GM03348 (cell line): ENCODE measurements at regions not wholly inside any gene's neighbourhood (a gene's known extent, or its start where the extent isn't known, plus 50 kb on each side); places are given as distances from the start of the nearest gene placed in this dataset.

Experiments
- DNase-seq: peaks from one replicate; pipeline ENCODE4 v3.0.0; 2012; ENCODE audit warnings: low spot score

GRCh38 chr10:78923647-78924318 is 145.0 kb upstream of the ZMIZ1 start:
- DNase-seq = no peak

DNA sequence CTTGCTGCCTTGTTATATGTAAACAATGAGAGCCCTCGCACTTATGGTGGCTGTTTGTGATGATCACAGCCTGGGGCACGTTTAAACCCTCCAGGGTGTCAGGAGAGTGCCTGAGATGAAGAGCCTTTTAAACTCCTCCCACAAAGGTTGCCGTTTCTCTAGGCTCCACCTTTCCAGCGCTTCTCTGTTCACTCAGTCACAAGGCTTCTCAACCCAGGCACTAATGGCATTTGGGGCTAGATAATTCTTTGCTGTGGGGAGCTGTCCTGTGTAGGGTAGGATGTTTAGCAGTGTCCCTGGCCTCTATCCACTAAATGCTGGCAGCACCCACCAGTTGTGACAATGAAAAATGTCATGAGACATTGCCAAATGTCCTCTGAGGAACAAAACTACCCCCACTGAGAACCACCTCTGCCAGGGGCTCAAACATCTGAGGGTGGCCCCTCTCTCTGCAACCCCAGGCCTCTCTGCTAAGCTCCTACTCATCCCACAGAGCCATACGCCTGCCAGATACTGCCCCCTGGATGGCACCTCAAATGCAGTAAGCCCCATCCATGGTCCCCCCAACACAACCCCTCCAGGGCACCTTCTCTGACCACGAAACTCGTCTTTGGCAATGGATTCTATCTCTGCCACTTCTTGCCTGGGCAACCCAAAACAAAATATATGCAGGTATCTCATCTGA is 144.3 kb upstream of the ZMIZ1 start:
- DNase-seq = no peak

GRCh38 chr10:78925275-78925674 is 143.5 kb upstream of the ZMIZ1 start:
- no peak for DNase-seq

DNA sequence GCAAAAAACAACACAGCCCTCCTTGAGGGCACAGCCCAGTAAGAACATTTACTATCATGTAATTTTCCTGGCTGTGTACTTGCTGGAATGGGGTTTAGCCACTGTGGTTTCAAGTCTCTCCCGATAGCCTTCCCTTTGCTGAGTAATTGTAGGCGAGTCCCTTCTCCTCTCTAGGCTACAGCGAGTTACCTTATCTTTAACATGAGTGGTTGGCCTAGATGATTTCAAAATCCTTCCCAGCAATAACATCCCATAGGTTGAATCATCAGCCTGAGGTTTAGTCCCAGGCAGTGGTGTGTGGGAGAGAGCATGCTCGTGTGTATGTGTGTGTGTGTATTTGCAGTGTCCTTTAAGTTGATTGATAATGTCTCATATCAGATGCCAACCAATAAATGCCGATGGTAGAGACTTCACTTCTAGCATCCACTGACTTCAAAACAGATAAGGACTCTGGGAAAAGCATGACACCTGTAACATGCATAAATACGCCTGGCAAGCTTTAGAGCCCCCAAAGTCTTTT is 142.9 kb upstream of the ZMIZ1 start:
- peak; percentile 92 for DNase-seq

DNA sequence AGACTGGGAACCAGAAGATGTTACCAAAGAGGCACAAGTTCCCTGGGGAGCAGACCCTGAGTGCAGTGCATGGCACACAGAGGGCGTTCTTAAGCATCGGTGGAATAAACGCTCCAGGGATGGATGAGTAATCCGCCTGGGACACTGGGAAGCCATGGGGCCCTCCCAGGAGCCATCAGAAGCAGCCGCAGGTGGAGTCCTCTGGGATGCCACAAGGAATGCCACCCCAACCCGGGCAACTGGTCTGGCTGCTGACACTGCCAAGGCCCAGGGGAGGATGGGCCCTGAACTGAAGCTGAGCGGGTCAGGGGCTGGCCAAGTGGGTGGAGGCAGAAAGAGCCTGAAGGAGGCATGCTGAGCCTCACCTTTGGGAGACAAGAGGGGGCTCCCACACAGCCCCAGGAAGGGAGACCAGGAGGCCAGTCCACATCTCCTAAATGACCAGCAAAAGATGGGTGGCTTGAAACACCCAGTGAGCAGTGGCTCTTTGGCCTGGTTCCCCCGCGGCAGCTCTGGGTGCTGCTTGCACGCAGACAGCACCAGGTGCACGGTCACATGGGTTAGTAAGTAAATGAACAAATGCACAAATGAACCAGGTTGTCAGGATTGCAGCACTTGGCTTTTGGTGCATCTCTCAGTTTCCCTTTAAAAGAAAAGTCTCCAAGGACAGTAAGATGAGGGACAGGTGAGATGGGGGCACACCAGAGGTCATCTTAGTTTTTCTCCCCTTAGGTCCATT is 141.3 kb upstream of the ZMIZ1 start:
- no peak for DNase-seq

GRCh38 chr10:78928330-78928729 is 140.4 kb upstream of the ZMIZ1 start:
- DNase-seq = no peak

DNA sequence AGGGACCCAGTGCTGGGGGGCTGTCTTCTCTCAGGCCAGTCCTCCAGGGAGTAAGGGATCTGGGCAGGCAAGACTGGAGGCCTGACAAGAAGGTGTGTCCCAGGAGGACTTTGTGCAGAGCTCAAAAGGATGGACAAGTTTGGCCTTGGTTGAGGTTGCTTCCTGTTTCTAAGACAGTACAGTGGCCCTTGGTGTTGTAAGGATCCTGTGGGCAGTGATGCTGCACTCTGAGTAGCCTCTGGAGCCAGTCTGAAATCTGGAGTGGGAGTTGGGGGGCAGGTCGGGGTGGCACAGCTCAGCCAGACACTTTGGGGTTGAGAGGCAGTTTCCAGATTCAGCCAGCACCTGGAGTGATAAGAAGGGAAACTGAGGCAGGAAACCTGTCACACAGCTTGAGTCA is 139.2 kb upstream of the ZMIZ1 start:
- DNase-seq = no peak

- DNase-seq = peak; percentile 93
Observed at GRCh38 chr10:78931321-78932053, 137.3 kb upstream of the ZMIZ1 start.

DNA sequence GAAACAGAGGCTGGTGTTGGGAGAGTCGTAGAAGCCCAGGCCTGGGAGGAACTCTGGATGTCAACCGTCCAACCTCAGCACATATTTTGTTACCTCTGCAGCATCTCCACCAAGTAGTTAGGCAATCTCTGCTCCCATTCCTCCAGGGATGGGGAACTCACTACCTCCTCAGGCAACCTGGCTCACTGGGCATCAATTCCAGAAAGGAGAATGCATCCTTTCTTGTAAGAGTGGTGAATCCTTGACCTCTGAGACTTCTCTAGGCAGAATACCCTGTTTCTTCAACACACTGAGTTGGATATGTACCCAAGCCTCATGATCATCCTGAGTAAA is 136.7 kb upstream of the ZMIZ1 start:
- no peak for DNase-seq

DNA sequence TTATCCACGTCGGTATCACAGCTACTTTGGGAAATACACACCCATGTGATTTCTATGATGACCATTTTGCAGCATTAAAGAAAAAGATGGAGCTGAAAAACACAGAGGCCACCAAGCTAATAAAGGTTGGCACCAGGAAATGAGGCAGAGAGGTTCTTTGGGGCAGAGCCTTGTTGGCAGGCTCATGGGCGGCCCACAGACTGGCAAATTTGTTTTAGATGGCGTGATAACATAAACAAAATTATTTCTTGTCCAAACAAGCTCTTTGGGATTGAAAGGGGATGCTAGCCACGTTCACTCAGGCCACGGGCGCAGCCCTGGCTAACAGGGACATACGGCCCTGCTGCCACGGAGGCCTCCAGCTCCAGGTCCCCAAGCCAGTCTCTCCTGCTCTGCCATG is 135.9 kb upstream of the ZMIZ1 start:
- DNase-seq = no peak

- no peak for DNase-seq
Observed at GRCh38 chr10:78933828-78934531, 134.8 kb upstream of the ZMIZ1 start.

- DNase-seq = no peak
Observed at GRCh38 chr10:78934532-78934898, 134.3 kb upstream of the ZMIZ1 start.

GRCh38 chr10:78934994-78935602 is 133.7 kb upstream of the ZMIZ1 start:
- DNase-seq = no peak

DNA sequence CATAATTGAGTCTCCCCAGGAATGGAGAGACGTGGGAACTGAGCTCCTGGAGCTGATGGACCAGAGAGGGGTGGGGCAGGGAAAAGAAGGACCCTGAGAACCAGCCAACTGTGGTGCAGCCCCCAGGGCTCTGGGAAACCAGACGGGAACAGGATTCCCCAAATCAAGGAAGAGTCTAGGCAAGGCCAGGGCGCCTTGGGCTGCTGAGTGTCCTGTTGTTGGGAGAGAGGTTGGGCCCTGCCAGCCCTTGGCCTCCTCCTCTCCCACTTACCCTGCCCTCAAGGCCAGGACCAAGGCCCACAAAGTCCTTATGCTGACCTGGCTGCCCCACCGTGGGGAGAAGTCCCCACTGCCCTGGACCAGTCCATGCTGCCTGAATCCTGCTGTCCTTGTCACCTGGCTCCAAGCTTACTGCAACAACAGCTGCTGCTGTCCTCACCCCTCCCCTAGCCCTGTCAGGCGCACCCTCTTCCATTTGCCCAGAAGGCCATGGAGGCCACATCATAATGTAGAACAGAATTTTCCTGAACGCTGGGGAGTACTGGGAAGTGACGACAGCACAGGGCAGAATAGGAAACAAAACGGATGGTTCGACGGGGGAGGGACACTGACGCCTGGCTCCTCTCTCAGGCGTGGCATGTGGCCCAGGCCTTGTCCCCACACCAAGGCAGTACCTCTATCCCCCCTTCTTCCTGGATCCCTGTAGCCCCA is 132.9 kb upstream of the ZMIZ1 start:
- DNase-seq = no peak

GRCh38 chr10:78936412-78937342 is 132.1 kb upstream of the ZMIZ1 start:
- no peak for DNase-seq

DNA sequence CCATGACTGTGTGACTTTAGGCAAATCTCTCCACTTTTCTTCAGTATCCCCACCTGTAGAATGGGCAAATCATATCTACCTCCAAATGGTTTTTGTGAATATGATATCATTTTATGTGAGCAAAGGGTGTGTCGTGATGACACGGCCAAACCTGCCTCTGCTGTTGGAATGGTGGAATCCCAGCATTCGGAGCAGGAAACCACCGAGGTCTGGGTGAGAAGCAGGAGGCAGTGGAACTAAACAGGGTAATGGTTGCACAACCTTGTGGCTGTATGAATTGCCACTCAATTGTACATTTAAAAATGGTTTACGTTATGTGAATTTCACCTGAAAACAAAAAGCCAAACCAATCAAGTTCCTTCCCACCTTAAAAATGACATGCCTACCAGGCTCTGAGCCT is 131.4 kb upstream of the ZMIZ1 start:
- no peak for DNase-seq

GRCh38 chr10:78937800-78938694 is 130.7 kb upstream of the ZMIZ1 start:
- DNase-seq = no peak
